ENCODE measurements at regions not wholly inside any gene's neighbourhood (a gene's known extent, or its start where the extent isn't known, plus 50 kb on each side); places are given as distances from the start of the nearest gene placed in this dataset.

DNA sequence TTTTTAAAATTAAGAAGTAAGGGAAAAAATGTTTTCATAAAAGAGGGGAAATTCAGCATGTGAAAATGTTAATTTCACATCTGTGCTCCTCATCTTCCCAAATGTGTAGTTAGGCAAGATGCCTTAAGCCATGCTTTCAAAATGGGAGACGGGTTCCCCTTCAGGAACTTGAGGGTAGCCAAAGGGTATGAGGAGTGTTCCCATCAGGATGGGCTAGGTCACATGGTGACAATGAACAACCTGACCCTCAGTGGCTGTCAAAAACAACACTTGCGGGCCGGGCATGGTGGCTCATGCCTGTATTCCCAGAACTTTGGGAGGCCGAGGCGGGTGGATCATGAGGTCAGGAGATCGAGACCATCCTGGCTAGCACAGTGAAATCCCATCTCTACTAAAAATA is 178.0 kb downstream of the ACTL7B start:
- DNase-seq (ENCODE audit: low spot score), result no peak
- in situ Hi-C loops (cut with MboI; ENCODE audit: low sequenced_read_pairs, unreplicated experiment), result no loop called here
- TF ChIP-seq, protein P1, sequence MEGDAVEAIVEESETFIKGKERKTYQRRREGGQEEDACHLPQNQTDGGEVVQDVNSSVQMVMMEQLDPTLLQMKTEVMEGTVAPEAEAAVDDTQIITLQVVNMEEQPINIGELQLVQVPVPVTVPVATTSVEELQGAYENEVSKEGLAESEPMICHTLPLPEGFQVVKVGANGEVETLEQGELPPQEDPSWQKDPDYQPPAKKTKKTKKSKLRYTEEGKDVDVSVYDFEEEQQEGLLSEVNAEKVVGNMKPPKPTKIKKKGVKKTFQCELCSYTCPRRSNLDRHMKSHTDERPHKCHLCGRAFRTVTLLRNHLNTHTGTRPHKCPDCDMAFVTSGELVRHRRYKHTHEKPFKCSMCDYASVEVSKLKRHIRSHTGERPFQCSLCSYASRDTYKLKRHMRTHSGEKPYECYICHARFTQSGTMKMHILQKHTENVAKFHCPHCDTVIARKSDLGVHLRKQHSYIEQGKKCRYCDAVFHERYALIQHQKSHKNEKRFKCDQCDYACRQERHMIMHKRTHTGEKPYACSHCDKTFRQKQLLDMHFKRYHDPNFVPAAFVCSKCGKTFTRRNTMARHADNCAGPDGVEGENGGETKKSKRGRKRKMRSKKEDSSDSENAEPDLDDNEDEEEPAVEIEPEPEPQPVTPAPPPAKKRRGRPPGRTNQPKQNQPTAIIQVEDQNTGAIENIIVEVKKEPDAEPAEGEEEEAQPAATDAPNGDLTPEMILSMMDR (IDR thresholded peaks at IDR 0.05; ENCODE audit: borderline replicate concordance, control extremely low read depth, extremely low read depth, insufficient read depth, missing control alignments), result no peak

DNA sequence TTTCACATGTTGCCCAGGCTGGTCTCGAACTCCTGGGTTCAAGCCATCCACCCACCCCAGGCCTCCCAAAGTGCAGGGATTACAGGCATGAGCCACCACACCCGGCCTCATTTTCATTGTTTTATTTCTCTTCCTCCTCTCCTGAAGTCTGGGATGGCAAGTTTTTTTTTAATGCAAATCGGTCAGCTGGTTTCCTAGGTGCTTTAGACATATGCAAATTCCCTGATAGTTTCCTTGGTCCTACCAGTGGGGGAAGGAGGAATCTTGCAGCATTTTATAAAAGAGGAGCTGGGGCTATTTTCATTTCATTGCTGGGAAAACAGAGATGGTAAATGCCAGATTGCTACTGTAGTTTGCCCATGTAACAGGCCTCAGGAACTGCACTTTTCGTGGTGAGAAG is 179.4 kb downstream of the ACTL7B start:
- TF ChIP-seq, protein P1 (IDR thresholded peaks at IDR 0.05; ENCODE audit: borderline replicate concordance, control extremely low read depth, extremely low read depth, insufficient read depth, missing control alignments), result no peak
- no peak for DNase-seq (ENCODE audit: low spot score)
- in situ Hi-C loops (cut with MboI; ENCODE audit: low sequenced_read_pairs, unreplicated experiment), result no loop called here

DNA sequence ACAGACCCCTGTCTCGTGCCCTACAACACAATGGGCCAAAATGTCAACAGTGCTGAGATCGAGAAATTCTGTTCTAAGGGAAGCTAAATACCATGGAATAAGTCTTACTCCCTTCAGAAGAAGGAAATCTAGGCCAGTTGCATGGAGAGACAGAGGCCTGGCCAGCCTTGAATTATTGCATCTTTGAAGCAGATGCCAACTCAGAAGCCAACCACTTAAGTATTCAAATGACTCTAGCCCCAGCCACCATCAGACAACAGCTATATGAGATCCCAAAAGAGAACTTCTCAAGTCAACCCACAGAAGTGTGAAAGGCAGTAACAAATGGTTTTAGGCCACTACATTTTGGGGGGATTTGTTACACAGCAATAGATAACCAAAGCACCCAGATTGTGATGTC is 180.1 kb downstream of the ACTL7B start:
- DNase-seq (ENCODE audit: low spot score), result no peak
- in situ Hi-C loops (cut with MboI; ENCODE audit: low sequenced_read_pairs, unreplicated experiment), result no loop called here
- TF ChIP-seq, protein P1 (IDR thresholded peaks at IDR 0.05; ENCODE audit: borderline replicate concordance, control extremely low read depth, extremely low read depth, insufficient read depth, missing control alignments), result no peak

DNA sequence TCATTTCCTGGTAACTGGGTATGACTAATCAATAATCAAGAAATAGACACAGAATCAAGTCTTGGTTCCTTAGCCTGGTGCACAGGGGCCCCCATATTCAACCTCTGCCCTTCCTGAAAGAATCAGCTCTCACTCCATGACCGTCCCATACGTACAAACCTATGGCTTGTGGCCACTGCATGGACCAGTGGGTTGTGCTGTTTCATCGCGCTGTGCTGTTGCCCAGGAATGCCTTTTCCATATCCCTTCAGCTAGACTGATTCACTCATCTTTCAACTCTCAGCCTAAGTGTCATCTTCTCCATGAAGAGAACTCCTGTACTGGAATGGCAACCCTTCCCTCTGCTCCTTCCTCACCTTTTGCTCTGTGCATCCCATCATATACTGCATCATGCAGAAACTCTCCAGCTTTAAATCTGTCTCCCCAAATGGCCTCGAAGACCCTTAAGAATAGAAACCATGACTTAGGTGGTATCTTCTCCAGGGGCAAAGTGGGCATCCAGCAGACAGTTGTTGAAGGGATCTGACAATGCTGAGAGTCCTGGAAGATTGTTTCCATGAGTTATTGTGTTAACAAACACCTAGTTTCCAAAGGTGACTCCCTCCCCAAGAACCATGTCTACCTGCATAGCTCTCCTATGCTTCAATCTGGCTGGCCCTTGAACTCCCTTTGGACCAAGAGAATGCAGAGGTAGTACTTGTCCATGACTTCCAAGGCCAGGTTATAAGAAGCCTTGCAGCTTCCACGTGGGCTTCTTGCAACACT is 180.8 kb downstream of the ACTL7B start:
- TF ChIP-seq, protein P1 (IDR thresholded peaks at IDR 0.05; ENCODE audit: borderline replicate concordance, control extremely low read depth, extremely low read depth, insufficient read depth, missing control alignments), result no peak

DNA sequence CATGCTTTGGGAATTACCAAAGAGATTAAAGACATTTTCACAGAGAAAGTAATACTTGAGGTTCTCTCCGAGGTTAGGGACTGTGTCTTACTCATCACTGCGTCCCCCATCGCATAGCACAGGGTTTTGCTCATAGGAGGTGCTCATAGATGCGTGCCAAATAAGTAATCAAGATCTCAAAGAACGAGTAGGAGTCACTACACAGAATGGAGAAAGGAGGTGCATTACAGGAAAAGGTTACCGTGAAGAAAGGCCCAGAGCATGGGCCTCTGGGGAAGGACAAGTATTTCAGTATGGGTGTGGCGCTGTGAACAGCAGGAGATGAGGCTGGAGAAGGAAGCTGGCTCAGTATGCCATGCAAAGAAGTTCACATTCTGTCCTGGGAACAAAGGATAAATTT is 182.4 kb downstream of the ACTL7B start:
- in situ Hi-C loops (cut with MboI; ENCODE audit: low sequenced_read_pairs, unreplicated experiment), result no loop called here
- DNase-seq (ENCODE audit: low spot score), result no peak
- TF ChIP-seq, protein P1 (IDR thresholded peaks at IDR 0.05; ENCODE audit: borderline replicate concordance, control extremely low read depth, extremely low read depth, insufficient read depth, missing control alignments), result no peak

More for the DNA sequence above, 180.8 kb downstream of the ACTL7B start:
- in situ Hi-C loops (cut with MboI; ENCODE audit: low sequenced_read_pairs, unreplicated experiment), result no loop called here
- DNase-seq (ENCODE audit: low spot score), result no peak

DNA sequence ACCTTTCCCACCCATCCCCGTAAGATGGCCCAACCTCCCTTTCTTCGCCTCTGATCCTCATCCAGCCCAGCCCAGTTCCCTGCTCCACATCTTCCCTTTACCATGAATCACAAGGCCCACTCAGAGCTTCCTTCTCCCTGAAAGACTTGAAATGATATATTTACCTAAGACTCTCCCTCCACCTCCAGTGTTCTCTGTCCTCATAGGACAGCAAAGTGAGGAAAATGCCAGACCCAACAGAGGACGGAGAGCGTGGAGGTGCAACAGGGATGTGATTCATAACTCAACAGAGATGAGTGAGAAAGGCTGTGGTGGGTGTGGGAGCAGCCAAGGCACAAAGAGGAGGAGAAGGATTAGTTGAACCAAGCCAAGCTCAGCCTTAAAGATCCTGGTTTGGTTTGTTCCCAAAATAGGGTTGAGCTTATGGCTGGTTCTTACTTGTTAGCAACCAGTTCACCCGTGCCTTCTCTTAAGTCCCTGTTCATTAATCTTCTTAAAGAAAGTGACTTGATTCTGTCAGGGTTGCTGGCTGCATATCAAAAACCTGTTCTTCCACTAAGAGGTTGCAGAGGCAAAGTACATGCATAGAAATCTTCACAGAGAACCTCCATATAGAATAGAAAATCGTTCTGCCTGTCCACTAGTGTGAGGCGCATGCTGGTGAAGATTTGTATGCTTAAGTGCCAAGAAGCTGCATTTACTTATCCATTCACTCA is 183.2 kb downstream of the ACTL7B start:
- TF ChIP-seq, protein P1 (IDR thresholded peaks at IDR 0.05; ENCODE audit: borderline replicate concordance, control extremely low read depth, extremely low read depth, insufficient read depth, missing control alignments), result no peak
- in situ Hi-C loops (cut with MboI; ENCODE audit: low sequenced_read_pairs, unreplicated experiment), result no loop called here
- no peak for DNase-seq (ENCODE audit: low spot score)
